GM21381 (cell line): ENCODE measurements at regions not wholly inside any gene's neighbourhood (a gene's known extent, or its start where the extent isn't known, plus 50 kb on each side); places are given as distances from the start of the nearest gene placed in this dataset.
"Not testable (repeated sequence)": the region's sequence is repeated elsewhere in the genome, so short reads cannot be mapped to it uniquely, and the experiment has no call there.

Experiments
- ATAC-seq: cut with Tn5 transposase; IDR thresholded peaks from one replicate; pipeline ENCODE4 v1.9.1; 2021; ENCODE audit warnings: mild to moderate bottlenecking, moderate library complexity; ENCODE audit not compliant: unreplicated experiment

GRCh38 chr6:68575765-68576439, 59.2 kb upstream of the ADGRB3 start:
- no peak for ATAC-seq

- no peak for ATAC-seq
Measured at GRCh38 chr6:68572975-68573374, 62.1 kb upstream of the ADGRB3 start.

DNA sequence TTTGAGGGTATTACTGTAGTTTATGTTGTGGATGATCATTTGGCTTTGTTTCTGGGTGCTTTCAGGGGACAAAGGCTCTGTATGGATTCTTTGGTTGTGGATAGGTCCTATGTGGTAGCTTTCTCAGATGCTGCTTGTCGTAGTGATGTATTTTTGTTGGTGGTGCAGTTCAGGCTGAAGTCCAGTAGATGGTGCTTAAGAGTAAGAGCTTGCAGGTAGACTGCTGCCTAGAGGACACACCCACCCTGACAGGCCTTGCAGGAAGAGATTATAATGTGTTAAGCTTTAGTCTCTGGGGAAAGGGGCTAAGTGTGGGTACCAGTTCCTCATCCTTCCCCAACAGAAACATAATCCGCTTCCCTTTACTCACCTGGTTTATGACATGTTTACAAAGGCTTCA, 62.6 kb upstream of the ADGRB3 start:
- ATAC-seq, result no peak

DNA sequence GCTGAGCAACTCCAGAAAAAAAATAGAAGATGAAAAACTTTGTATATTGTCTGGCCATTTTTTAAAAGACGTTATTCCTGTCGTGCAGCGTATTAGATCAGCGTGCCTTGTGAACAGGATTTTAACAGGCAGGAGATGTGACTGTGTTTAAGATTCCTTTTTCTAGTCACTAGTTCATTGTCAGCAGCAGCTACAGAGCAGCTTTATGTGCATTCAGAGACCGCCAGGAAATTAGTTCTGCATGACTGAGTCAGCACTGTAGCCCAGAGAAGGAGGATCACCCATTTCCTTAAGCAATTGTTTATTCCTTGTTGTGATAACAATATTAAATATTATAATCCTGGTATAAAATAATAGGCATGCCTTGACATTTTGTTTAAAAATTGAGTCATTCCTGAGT, 75.4 kb upstream of the ADGRB3 start:
- no peak for ATAC-seq

DNA sequence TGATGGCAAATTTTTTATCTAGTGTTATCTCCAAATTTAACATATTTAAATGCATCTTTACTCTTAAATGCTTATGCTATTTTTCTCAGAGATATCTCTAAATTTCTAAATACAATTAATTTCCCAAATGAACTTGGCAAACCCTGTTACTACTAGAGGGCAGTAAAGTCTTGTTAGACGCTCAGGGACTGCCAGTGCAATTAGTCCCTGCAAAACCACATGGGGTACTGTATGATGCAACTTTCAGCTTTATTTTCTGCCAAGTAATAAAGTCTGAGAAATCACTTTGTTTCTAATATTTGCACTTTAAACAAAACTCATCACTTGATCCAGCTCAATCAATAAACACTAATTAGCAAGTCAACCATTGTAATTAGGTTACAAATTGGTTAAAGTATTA, 76.0 kb upstream of the ADGRB3 start:
- ATAC-seq, result no peak

DNA sequence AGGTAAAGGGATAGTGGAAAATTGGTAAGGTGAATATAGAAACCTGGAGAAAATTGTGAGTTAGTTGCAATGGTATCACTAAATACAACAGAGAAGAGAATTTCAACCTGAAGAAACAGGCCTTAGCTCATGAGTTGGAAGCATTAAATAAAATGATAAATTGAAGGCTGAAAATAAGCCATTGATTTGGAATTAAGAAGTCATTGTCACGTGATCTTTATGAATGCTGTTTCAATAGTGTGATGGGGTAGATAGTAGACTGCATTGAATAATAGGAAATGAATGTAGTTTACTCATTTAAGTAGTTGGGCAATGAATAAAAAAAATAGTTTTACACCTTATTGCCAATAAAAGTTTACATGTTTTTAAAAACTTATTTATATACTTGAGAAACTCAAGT, 88.5 kb upstream of the ADGRB3 start:
- ATAC-seq, result no peak

GRCh38 chr6:68544450-68544849, 90.6 kb upstream of the ADGRB3 start:
- ATAC-seq, result no peak

GRCh38 chr6:68533339-68533795, 101.7 kb upstream of the ADGRB3 start:
- no peak for ATAC-seq

DNA sequence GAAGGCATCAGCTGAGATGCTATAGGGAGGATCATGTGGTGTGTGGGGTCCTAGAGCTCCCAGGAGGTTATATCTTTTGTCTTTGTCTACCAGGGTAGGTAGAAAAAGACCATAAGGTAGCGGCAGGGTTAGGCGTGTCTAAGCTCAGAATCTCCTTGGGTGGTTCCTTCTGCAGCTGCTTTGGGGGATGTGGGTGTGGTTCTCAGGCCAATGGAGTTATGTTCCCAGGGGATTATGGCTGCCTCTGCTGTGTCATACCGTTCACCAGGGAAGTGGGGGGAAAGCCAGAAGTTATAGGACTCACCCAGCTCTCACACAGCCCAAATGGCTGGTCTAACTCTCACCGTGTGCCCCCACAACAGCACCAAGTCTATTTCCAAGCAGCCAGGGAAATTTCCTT, 107.4 kb upstream of the ADGRB3 start:
- ATAC-seq, result no peak

DNA sequence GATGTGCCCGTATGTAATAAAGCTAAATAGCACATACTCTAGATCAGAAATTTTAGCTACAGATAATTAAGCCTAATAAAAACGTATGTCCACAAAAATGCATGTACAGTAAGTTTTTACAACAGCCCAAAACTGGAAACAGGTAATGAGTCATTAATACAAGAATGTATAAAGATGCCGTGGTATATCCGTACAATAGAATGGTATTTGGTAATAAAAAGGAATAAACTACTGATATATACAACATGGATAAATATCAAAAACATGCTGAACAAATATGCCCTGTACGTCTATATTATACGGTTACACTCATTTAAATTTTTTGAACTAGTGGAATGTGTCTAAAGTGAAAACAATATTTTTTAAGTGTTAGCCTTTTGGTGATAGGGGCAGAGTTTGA, 128.2 kb upstream of the ADGRB3 start:
- ATAC-seq, result no peak

GRCh38 chr6:68502946-68503345, 132.1 kb upstream of the ADGRB3 start:
- no peak for ATAC-seq

DNA sequence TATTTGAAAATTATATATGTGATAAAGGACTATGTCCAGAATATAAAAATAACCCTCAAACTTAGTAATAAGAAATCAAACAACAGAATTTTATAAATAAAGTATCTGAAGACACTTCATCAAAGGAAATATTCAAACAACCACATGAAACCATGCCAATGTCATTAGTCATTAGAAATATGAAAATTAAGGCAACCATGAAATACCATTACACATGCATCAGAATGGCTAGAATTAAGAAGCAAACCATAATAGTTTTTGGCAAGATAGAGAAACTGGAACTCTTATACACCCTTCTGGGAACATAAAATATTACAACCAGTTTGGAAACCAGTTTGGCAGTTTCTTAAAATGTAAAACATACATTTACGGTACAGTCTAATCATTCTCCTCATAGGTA, 137.2 kb upstream of the ADGRB3 start:
- no peak for ATAC-seq

DNA sequence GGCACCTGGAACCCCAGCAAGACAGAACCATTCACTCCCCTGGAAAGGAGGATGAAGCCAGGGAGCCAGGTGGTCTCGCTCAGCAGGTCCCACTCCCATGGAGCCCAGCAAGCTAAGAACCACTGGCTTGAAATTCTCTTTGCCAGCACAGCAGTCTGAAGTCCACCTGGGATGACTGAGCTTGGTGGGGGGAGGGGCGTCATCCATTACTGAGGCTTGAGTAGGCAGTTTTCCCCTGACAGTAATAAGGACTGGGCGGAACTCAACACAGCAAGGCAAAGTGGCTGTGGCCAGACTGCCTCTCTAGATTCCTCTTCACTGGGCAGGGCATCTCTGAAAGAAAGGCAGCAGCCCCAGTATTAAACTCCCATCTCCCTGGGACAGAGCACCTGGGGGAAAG, 140.2 kb upstream of the ADGRB3 start:
- ATAC-seq, result not testable (repeated sequence)

DNA sequence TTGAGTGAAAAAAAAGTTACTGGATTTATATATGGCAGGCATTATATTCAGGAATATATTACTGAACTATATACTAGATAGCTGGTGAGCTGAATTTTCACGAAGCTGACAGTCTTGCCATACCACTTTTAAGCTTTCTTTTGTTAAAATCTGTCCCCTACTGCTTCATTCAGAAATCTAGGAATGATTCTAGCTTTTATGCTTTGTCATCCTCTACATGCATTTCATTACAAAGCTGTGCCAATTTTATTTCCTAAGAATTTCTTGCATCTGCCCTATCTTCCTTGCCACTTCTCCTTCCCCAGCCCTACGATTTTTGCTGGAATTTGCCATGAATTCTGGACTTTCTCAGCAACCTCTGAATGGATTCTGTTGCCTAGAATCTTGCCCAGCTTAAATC, 158.5 kb upstream of the ADGRB3 start:
- ATAC-seq, result no peak

GRCh38 chr6:68473433-68474210, 161.5 kb upstream of the ADGRB3 start:
- ATAC-seq, result no peak

DNA sequence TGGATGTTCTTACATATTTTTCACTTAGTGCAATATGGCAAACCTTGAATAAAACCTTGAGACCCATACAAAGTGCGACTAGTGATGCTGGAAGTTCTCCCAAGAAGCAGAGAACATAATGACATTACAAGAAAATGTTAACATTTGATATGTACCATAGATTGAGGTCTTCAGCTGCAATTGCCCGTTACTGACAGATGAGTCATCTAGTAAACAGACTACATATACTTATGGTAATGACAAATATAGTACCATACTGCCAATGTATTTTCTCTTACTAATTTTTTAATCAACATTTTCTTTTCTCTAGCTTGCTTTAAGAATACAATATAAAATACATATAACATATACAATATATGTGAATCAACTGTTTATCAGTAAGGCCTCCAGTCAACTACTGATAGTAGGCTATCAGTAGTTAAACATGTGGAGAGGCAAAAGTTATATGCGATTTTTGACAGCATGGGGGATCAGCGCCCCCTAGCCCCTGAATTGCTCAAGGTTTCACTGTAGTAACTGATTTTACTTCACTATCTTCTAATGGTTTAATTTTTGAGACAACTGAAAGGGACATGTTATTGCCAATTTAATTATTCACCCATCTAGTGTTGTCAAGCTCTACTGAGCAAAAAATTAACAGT, 166.7 kb upstream of the ADGRB3 start:
- no peak for ATAC-seq

- ATAC-seq, result no peak
Measured at GRCh38 chr6:68458447-68458846, 176.6 kb upstream of the ADGRB3 start.

DNA sequence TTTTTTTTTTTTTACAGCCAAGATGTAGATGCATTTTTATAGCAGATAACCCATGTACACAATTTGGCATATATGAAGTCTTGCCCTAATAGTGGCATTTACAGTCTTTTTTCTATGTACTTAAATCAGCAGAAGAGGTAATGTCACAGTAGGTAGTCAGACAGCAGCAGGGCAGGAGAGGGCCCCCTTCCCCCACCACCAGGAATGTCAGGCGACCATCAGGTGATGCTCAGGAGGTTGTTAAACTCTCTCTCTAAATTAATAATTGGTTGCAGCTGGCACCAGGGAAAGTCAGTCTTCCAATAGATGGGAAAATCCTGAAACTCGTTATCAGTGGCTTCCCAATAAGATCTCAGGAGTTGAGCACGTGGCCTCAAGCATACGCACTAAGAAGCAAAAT, 188.0 kb upstream of the ADGRB3 start:
- ATAC-seq, result no peak

GRCh38 chr6:68445926-68446325, 189.2 kb upstream of the ADGRB3 start:
- no peak for ATAC-seq

- no peak for ATAC-seq
Measured at GRCh38 chr6:68443704-68444103, 191.4 kb upstream of the ADGRB3 start.

DNA sequence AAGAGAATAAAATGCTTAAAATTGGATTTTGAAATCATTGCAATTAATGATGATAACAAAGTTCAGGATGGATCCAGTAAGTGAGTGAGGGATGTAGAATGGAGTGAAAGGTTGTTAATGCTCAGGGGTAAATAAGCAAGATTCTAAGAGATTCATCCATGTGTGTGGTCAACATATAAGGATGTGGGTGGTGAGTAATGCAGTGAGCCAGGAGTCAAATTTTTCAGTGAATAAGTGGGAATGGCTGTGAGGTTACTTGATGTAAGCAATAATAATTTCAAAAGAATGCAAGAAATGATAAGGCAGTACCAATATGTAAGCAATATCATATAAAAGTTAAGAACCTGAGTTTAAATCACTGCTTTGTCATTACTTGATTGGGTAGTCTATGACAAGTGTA, 207.5 kb upstream of the ADGRB3 start:
- no peak for ATAC-seq

DNA sequence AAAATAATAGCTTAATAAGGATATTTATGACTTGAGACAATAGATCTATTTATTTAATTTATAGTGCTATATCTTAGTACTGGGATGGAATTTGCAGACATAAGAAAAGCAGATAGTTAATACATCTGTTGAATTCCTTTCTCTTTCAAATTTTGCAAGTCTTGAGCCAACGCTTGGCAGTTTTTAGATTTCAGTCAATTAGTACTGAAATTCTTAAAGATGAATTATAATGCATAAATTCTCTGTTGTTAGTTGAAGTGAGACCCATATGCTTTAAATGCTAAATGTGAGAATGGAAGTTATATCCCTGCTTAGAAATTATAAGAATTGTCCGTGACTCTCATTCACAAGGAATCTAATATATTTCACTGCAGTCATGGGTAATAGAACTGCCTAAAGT, 225.1 kb upstream of the ADGRB3 start:
- no peak for ATAC-seq
